GM10266 (cell line): ENCODE measurements at regions not wholly inside any gene's neighbourhood (a gene's known extent, or its start where the extent isn't known, plus 50 kb on each side); places are given as distances from the start of the nearest gene placed in this dataset.

Source experiments
- DNase-seq: peaks from one replicate; pipeline ENCODE4 v3.0.0; 2012; ENCODE audit errors: extremely low spot score
- CTCF ChIP-seq: IDR thresholded peaks from 2 replicates; pipeline ENCODE4 v1.5.1; 2012; ENCODE audit warnings: mild to moderate bottlenecking, low read depth; ENCODE audit not compliant: control insufficient read depth, insufficient read depth; ENCODE audit errors: missing control alignments

- DNase-seq: no peak
- no peak for TF ChIP-seq CTCF
Measured at GRCh38 chr7:153091477-153091876, 331.9 kb downstream of the ACTR3B start.

GRCh38 chr7:153097511-153098201 is 338.1 kb downstream of the ACTR3B start:
- DNase-seq: no peak
- TF ChIP-seq CTCF: no peak

- no peak for TF ChIP-seq CTCF
- DNase-seq: no peak
Measured at GRCh38 chr7:153099235-153099634, 339.7 kb downstream of the ACTR3B start.

- TF ChIP-seq CTCF: no peak
- no peak for DNase-seq
Measured at GRCh38 chr7:153100691-153101237, 341.2 kb downstream of the ACTR3B start.

GRCh38 chr7:153103202-153103601 is 343.6 kb downstream of the ACTR3B start:
- no peak for TF ChIP-seq CTCF
- no peak for DNase-seq

GRCh38 chr7:153107826-153108225 is 348.3 kb downstream of the ACTR3B start:
- no peak for DNase-seq
- TF ChIP-seq CTCF: no peak

- no peak for TF ChIP-seq CTCF
- DNase-seq: no peak
Measured at GRCh38 chr7:153109566-153109965, 350.0 kb downstream of the ACTR3B start.
